AG10803 (cell line): ENCODE measurements at regions not wholly inside any gene's neighbourhood (a gene's known extent, or its start where the extent isn't known, plus 50 kb on each side); places are given as distances from the start of the nearest gene placed in this dataset.

Source experiments
- DNase-seq: peaks from one replicate; pipeline ENCODE4 v3.0.0; 2010; ENCODE audit warnings: low read depth
- H3K4me3 ChIP-seq: 2 replicates; pipeline ENCODE4 v1.5.1; 2011; ENCODE audit warnings: mild to moderate bottlenecking, low read length, control low read depth
- TF ChIP-seq, protein P1 (sequence below): conservative IDR thresholded peaks from 2 replicates; pipeline ENCODE4 v1.5.1; 2011; ENCODE audit warnings: mild to moderate bottlenecking, low read length, control low read depth, inconsistent platforms

DNA sequence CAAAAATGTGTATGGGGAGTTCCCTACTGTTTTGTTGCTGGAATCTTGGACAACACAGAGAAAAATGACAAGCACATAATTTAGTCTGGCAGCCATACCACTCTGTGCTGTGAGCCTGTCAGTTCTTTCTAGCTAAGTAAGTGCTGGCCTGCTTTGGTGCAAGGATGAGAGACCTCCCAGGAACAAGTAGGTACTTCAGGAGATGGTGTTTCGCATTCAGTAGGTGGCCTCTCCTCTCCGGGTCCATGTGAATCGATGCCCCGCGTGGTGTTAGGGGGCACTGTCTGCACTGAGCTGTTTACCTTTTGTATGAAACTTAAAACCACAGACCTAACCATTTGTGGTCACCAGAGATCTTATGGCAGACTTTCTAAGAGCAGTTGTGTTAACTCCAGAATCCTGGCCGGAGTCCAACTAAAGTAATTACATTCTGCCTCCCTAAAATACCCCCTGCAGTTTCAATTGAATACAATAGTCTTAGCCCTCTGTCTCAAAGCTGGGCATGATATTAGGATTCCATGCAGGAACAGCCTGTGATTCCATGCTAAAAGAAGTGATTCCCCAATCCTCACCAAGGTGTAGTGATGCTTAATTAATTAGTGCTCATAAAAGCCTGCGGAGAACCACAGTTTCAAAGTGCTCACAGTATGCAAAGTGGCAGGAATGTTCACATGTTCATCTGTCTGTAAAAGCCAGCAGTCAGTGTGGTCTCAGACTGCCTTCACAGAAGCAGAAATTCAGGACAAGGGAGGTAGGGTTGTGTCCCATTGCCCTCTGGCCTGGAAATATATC lies 64.2 kb downstream of the LLPH start:
- no peak overlapping the region for H3K4me3 ChIP-seq
- DNase-seq: peak; percentile 50
- TF ChIP-seq, protein P1, sequence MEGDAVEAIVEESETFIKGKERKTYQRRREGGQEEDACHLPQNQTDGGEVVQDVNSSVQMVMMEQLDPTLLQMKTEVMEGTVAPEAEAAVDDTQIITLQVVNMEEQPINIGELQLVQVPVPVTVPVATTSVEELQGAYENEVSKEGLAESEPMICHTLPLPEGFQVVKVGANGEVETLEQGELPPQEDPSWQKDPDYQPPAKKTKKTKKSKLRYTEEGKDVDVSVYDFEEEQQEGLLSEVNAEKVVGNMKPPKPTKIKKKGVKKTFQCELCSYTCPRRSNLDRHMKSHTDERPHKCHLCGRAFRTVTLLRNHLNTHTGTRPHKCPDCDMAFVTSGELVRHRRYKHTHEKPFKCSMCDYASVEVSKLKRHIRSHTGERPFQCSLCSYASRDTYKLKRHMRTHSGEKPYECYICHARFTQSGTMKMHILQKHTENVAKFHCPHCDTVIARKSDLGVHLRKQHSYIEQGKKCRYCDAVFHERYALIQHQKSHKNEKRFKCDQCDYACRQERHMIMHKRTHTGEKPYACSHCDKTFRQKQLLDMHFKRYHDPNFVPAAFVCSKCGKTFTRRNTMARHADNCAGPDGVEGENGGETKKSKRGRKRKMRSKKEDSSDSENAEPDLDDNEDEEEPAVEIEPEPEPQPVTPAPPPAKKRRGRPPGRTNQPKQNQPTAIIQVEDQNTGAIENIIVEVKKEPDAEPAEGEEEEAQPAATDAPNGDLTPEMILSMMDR: 0 out of 2 replicates have a peak, but pooled peaks have one; percentile 5

DNA sequence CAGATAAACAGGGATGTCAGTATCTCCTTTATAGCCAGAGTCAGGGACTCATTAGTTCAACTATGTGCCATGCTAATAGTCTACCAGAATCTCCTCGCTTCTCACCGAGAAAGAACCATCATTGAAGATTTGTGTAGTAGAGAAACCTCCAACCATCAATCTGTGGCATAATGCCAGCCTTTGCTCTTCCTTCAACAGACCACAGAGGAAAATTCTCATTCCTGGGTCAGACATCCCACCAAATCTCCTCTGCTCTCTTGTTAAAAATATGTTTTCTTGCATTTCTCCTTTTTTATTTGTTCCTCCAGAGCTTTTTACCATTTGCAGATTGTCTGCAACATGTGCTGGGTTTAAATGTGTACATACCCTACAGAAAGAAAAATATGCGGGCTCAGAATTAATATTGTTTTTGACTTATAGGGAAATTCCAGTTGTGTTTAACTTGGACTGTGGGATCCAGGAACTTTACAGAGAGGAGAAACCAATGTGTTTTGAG lies 64.9 kb downstream of the LLPH start:
- TF ChIP-seq, protein P1: no peak
- H3K4me3 ChIP-seq: no peak overlapping the region
- peak; percentile 53 for DNase-seq

DNA sequence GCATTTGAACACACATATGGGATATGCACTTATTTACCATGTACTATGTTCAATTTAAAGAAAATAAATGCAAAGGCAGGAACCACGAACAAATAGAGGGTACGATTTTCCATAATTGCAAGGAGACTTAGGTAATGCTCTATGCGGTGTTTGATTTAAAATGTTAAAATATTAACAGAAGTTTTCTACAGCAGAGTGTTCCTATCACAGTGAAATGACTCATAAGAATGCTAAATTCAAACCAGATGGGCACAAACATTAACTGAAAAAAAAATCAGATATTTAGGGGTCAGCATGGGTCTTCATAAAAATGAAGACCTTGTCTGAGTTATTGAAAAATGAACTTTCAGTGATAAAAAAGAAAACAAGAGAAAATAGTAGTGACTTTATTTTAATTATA lies 65.4 kb downstream of the LLPH start:
- DNase-seq: peak; percentile 33
- no peak overlapping the region for H3K4me3 ChIP-seq
- TF ChIP-seq, protein P1: no peak

DNA sequence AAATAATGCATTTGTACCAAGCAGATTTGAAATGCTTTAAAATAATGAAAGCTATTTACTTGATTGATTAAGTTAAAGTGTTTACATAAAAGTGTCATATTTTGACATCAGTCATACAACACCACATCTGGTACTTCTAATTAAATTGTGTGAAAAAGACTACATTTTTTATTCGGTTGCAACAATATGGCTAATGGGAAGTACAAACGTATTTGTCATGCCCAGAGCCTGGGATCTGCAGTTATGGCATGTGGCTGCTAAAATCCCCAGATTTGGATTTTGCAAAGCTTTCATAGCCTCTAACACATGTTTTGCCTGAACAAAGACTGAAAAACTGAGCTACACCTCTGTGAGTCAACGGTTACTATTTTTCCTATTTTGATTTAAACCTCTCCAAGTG lies 66.6 kb downstream of the LLPH start:
- TF ChIP-seq, protein P1: no peak
- no peak overlapping the region for H3K4me3 ChIP-seq

DNA sequence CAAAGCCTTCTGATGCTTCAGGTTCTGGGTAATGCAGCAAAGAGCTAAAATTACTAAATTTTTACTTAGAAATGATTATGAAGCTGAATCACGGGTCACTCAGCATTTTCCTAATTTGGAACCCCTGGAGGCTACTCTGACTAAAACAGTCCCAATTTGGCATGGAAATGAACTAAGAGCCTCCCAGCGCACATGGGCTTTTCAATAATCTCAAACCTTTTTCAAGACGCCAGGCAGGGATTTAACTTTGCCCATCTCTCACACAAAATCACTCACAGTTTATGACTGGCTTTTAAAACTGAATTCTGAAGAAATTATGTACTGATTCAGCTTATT lies 68.3 kb downstream of the LLPH start:
- TF ChIP-seq, protein P1: no peak
- DNase-seq: no peak
- no peak overlapping the region for H3K4me3 ChIP-seq

More for the DNA sequence above, 66.6 kb downstream of the LLPH start:
- DNase-seq: peak; percentile 62

DNA sequence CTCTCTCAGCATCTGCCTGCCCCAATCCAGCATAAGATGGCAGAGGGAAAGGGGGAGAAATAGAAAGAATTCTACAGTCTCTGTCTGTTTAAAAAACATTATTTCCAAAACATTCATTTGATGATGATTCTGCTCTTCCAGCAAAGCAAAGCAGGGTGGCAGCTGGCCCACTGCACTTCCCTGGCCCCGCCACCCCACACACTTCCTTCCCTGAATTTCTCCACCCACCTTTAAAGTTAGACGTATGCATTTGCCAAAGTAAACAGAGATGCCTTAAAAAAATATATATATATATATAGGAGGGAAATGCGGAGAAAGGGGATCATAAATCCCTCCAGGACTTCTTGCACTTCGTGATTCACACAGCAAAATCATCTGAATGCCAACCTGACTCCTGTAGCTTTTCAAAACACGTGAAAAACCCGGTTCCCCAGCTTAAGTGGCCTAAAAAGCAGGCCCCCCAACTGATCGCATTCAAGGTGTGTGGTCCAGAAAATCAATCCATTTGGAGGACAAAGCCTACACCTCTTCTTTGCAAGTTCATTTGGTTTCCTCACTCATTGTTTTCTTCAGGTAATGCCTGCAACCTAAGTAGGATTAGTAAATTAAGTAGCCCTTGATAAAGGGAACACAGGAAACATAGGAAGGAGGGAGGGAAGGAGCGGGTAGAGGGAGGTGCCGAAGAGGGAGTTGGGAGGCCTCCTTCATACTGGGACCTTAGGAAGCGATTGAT lies 68.8 kb downstream of the LLPH start:
- H3K4me3 ChIP-seq: no peak overlapping the region
- TF ChIP-seq, protein P1: no peak
- DNase-seq: no peak

DNA sequence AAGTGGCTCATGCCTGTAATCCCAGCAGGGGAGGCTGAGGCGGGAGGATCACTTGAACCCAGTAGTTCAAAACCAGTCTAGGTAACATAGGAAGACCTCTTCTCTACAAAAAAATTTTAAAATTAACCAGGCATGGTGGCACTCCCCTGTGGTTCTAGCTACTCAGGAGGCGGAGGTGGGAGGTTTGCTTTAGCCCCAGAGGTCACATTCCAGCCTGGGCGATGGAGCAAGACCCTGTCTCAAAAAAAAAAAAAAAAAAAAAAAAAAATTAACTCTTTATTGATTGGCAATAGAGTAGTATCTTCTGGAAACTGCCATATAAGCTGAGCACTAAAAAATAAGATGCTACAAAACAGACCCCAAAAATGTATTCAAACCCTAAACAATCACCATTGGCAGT lies 69.5 kb downstream of the LLPH start:
- DNase-seq: no peak
- TF ChIP-seq, protein P1: no peak
- no peak overlapping the region for H3K4me3 ChIP-seq
